Upper lobe of left lung (tissue), 4 donors: ENCODE measurements at regions not wholly inside any gene's neighbourhood (a gene's known extent, or its start where the extent isn't known, plus 50 kb on each side); places are given as distances from the start of the nearest gene placed in this dataset.

Experiments
- CTCF ChIP-seq, 6 experiments: fragments of 450-650 bp in 4 of 6; fragments of 200-600 bp in 2 of 6; sonication (generic) in 2 of 6; IDR thresholded peaks; one replicate each; pipeline ENCODE4 v1.5.1; 2016 to 2019; ENCODE audit warnings: antibody characterized with exemption in 6 of 6
- POLR2A ChIP-seq, 4 donors: fragments of 450-650 bp; IDR thresholded peaks; one replicate each; pipeline ENCODE4 v1.5.1; 2016 to 2017; ENCODE audit warnings: antibody characterized with exemption in 4 of 4, mild to moderate bottlenecking in 2 of 4
- POLR2AphosphoS5 ChIP-seq, 2 donors: sonication (generic); formaldehyde crosslinking; IDR thresholded peaks; one replicate each; pipeline ENCODE4 v1.5.1; 2017; ENCODE audit warnings: antibody characterized with exemption in 2 of 2

DNA sequence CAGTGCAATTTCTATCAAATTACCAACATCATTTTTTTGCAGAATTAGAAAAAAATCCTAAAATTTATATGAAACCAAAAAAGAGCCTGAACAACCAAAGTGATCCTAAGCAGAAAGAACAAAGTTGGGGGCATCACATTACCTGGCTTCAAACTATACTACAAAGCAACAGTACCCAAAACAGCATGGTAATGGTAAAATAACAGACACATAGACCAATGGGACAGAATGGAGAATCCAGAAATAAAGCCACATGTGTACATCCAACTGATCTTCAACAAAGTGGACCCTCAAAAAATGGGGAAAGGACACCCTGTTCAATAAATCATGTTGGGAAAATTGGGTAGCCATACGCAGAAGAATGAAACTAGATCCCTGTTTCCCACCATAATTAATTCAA is 245.7 kb upstream of the CTAGE1 start:
- TF ChIP-seq CTCF (IDR thresholded peaks at IDR 0.05) (no peak), POLR2A (IDR thresholded peaks at IDR 0.05) (no peak), POLR2AphosphoS5 (IDR thresholded peaks at IDR 0.05) (no peak)
